Mucosa of stomach (tissue), 1 donor: ENCODE measurements at regions not wholly inside any gene's neighbourhood (a gene's known extent, or its start where the extent isn't known, plus 50 kb on each side); places are given as distances from the start of the nearest gene placed in this dataset.
"Not testable (repeated sequence)": the region's sequence is repeated elsewhere in the genome, so short reads cannot be mapped to it uniquely, and the experiment has no call there.

Source experiments
- H3K27me3 ChIP-seq: one replicate; pipeline ENCODE4 v1.7.0; 2013; ENCODE audit warnings: mild to moderate bottlenecking, low read length; ENCODE audit not compliant: control insufficient read depth, insufficient read depth
- H3K36me3 ChIP-seq: one replicate; pipeline ENCODE4 v1.7.0; 2013; ENCODE audit warnings: low read length; ENCODE audit not compliant: control insufficient read depth, insufficient read depth
- H3K4me1 ChIP-seq: one replicate; pipeline ENCODE4 v1.7.0; 2013; ENCODE audit warnings: mild to moderate bottlenecking, low read length; ENCODE audit not compliant: control insufficient read depth, insufficient read depth
- H3K4me3 ChIP-seq: one replicate; pipeline ENCODE4 v1.7.0; 2013; ENCODE audit warnings: low read length
- H3K9ac ChIP-seq: one replicate; pipeline ENCODE4 v1.7.0; 2013; ENCODE audit warnings: mild to moderate bottlenecking, low read length, moderate library complexity
- H3K9me3 ChIP-seq: one replicate; pipeline ENCODE4 v1.7.0; 2013; ENCODE audit warnings: mild to moderate bottlenecking, low read length, moderate library complexity; ENCODE audit not compliant: control insufficient read depth
- donor health status: Pancreatic carcinoma.

DNA sequence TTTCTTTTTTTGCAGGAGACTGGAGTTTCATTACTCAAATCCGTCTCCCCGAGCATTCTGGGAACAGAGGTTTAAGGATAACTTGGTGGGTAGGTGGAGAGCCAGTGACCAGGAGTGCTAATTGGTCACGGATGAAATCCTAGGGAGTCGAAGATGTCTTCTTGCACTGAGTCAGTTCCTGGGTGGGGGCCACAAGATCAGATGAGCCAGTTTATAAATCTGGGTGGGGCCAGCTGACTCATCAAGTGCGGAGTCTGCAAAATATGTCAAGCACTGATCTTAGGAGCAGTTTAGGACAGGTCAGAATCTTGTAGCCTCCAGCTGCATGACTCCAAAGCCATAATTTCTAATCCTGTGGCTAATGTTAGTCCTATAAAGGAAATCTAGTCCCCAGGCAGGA lies 741.3 kb downstream of the PCDH7 start:
- H3K9ac ChIP-seq: no peak overlapping the region
- no peaks in the 10 kb centered on the region for H3K4me1 ChIP-seq
- H3K27me3 ChIP-seq: no peaks in the 10 kb centered on the region
- no peak overlapping the region for H3K4me3 ChIP-seq
- H3K9me3 ChIP-seq: no peaks in the 10 kb centered on the region
- H3K36me3 ChIP-seq: no peaks in the 10 kb centered on the region

GRCh38 chr4:31467781-31468180 lies 747.6 kb downstream of the PCDH7 start:
- Histone ChIP-seq H3K9me3 (no peaks in the 10 kb centered on the region), H3K4me1 (no peaks in the 10 kb centered on the region), H3K36me3 (no peaks in the 10 kb centered on the region), H3K27me3 (no peaks in the 10 kb centered on the region), H3K9ac (no peak overlapping the region), H3K4me3 (no peak overlapping the region)

GRCh38 chr4:31474221-31474620 lies 754.1 kb downstream of the PCDH7 start:
- Histone ChIP-seq H3K4me1 (no peaks in the 10 kb centered on the region), H3K9me3 (no peaks in the 10 kb centered on the region), H3K4me3 (no peak overlapping the region), H3K36me3 (no peaks in the 10 kb centered on the region), H3K9ac (no peak overlapping the region), H3K27me3 (no peaks in the 10 kb centered on the region)

DNA sequence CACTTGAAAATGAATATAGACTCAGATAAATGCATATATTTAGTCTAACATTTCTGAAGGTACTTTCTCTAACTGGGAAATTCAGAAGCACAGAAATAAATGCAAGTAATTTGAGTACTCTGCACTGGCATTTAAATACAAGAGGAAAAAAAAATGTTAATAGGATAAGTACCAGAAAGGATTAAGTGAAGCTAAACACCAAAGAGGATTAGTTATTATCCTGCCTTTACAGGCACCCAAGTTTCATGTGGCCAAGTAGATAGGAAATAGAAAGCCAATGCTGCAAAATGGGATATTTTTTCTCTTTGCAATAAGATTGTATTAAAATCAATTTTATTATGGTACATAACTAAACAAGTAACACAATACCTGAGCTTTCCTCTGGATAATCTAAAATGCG lies 762.5 kb downstream of the PCDH7 start:
- Histone ChIP-seq H3K4me3 (no peak overlapping the region), H3K4me1 (no peaks in the 10 kb centered on the region), H3K9ac (no peak overlapping the region), H3K36me3 (no peaks in the 10 kb centered on the region), H3K27me3 (no peaks in the 10 kb centered on the region), H3K9me3 (no peaks in the 10 kb centered on the region)

DNA sequence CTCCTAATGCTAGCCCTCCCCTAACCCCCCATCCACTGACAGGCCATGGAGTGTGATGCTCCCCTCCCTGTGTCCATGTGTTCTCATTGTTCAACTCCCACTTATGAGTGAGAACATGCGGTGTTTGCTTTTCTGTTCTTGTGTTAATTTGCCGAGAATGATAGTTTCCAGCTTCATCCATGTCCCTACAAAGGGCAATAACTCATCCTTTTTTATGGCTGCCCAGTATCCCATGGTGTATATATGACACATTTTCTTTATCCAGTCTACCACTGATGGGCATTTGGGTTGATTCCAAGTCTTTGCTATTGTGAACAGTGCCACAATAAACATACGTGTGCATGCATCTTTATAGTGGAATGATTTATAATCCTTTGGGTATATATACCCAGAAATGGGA lies 779.0 kb downstream of the PCDH7 start:
- H3K9me3 ChIP-seq, H3K27me3 ChIP-seq, H3K36me3 ChIP-seq, H3K4me3 ChIP-seq, H3K4me1 ChIP-seq, H3K9ac ChIP-seq: not testable (repeated sequence)

DNA sequence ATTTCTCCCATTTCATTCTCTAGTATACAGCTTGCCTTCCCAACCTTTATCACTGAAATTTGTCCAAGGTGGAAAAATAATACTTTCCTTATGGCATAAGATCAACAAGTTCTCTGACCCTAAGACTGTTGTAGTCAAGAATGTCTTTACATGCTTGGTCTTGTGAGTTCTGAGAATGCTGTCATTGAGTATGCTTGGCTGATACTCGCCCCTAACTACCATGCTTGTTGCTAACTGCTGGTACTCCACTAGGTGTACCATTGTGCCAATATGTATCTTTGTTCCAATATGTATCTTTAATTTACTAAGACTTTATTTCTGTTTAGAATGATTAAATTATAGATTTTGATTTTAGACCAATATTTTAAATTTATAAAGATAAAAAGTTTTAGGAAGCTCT lies 796.4 kb downstream of the PCDH7 start:
- Histone ChIP-seq H3K9me3 (no peaks in the 10 kb centered on the region), H3K36me3 (no peaks in the 10 kb centered on the region), H3K4me3 (no peak overlapping the region), H3K9ac (no peak overlapping the region), H3K4me1 (no peaks in the 10 kb centered on the region), H3K27me3 (no peaks in the 10 kb centered on the region)

DNA sequence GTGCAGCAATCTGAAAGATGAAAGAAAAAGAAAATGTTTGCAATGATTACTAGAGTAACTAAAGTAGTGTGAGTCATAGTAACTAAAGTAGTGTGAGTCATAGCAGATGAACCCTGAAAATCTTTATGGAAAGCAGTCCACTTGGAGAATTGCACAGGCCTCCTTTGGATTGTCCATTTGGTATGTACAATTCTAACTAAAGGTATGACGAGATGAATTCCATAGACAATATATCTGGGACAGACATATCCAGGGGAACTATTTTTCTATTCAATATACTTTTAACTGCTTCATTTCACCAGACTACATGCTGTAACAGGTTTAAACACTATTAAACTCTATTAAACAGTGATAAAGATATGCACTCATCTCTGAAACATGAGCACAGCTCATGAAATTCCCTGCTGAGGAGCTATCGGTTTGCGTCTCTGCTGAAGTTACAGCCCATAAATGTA lies 798.7 kb downstream of the PCDH7 start:
- Histone ChIP-seq H3K4me1 (no peaks in the 10 kb centered on the region), H3K36me3 (no peaks in the 10 kb centered on the region), H3K27me3 (no peaks in the 10 kb centered on the region), H3K9me3 (no peaks in the 10 kb centered on the region), H3K9ac (no peak overlapping the region), H3K4me3 (no peak overlapping the region)

DNA sequence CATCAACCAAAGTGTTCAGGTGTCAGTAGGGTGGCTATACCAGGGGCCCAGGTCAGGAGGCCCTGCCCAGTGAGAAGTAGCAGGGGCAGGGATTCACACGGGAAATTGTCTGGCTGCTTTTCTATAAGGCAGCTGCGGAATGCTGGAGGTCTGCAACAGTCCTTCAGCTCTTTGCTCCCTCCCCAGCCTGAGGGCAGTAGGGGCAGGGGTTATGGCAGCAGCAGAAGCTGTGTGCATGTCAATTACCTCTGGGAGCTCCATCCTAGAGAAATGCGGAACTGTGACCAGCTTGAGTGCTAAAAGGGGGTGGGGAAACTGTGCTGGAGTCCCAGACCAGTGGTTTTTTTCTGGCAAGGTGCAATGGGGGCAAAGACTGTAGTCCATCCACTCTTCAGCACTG lies 810.4 kb downstream of the PCDH7 start:
- Histone ChIP-seq H3K9ac (no peak overlapping the region), H3K4me1 (no peaks in the 10 kb centered on the region), H3K9me3 (no peaks in the 10 kb centered on the region), H3K4me3 (no peak overlapping the region), H3K27me3 (no peaks in the 10 kb centered on the region), H3K36me3 (no peaks in the 10 kb centered on the region)

DNA sequence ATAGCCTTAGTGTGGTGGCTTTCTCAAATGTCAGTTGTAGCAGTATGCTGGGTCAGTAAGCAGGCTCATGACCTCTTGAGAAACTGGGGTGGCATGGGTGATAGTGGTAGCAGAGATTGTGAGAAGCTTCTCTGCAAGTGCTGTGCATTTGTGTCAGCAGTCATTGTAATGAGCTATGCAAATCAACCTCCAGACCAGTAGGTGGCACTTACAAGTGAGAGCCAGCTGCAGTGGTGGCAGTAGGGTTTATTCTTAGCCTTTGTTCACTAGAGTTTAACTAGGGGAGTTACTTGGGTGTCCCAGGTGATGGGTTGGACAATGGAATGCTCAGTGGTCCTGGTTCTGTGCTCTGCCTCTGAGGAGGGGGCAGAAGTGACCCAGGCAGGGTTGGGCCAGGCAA lies 818.7 kb downstream of the PCDH7 start:
- no peaks in the 10 kb centered on the region for H3K4me1 ChIP-seq
- no peaks in the 10 kb centered on the region for H3K27me3 ChIP-seq
- no peaks in the 10 kb centered on the region for H3K36me3 ChIP-seq
- no peaks in the 10 kb centered on the region for H3K9me3 ChIP-seq
- no peak overlapping the region for H3K4me3 ChIP-seq
- H3K9ac ChIP-seq: no peak overlapping the region

DNA sequence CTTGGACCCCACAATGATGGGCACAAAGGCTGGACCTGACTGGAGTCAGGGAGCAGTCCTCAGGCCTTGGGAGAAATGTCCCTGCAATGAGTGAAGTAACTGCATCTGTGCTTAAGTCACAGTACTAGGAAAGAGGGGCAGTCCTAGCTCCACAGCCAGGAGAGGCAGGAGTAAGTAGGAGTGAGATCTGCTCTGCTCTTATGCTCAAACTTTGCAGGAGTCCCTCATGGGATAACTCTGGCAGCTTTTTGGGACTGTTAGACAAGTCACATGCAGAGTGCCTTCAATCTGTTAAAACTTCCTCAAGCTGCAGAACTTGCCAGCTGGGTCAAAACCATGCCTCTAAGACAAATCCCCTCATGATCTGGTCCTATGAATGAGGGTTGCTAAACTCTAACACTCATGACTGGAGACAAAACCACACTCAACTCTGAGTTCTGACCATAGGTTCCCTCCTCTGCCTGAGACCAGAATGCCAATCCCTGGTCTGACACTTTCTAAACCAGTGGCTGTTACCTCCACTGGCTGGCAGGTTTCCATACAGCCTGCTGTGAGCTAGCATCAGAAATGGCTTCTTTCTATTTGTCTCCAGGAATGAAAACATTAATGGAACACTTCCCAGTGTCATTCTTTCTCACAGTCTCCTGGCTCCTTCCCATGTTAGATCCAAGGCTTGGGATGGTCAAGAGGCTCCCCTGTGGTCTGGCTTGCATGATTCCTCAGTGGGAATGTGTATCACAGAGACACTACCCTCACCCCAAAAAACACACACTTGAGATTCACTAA lies 819.3 kb downstream of the PCDH7 start:
- Histone ChIP-seq H3K36me3 (no peaks in the 10 kb centered on the region), H3K27me3 (no peaks in the 10 kb centered on the region), H3K4me3 (no peak overlapping the region), H3K9me3 (no peaks in the 10 kb centered on the region), H3K4me1 (no peaks in the 10 kb centered on the region), H3K9ac (no peak overlapping the region)

DNA sequence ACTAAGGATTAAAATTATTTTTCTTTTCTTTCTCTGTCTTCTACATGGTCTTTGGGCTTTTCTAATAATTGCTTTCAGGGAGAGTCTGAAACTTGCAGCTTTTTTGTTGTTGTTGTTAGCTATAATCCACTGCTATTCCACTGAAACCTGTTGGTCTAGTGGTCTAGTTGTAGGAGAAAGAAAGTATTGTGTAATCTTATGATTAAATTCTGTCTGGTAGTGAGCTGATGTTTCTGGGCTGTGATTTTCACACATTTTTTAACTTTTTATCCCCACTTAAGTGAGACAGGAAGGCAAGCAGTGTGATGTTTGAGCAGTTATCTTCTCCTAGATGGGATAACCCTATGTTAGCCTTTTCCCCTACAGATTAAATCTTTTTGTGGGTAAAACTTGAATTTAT lies 825.2 kb downstream of the PCDH7 start:
- Histone ChIP-seq H3K36me3 (no peaks in the 10 kb centered on the region), H3K9ac (no peak overlapping the region), H3K4me3 (no peak overlapping the region), H3K27me3 (no peaks in the 10 kb centered on the region), H3K4me1 (no peaks in the 10 kb centered on the region), H3K9me3 (no peaks in the 10 kb centered on the region)

DNA sequence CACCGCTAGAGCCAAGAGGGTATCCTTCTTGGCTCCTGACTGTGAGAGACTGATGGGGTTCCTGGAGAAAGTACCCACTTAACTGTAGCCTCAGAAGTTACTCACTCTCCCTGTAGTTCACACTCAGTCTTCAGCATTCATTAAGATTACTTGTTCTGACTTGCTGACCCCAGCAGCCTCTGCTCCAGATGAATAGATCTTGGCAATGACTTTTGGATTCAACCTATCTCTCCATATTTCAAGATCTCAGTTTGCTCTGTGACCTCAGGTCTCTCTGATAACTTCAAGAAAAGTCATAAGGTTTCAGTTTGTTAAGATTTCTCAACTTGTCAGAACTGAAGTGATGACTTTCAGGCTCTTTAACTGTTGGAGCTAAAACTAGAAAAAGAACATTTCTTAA lies 825.6 kb downstream of the PCDH7 start:
- H3K36me3 ChIP-seq: no peaks in the 10 kb centered on the region
- H3K9me3 ChIP-seq: no peaks in the 10 kb centered on the region
- no peak overlapping the region for H3K4me3 ChIP-seq
- no peak overlapping the region for H3K9ac ChIP-seq
- no peaks in the 10 kb centered on the region for H3K27me3 ChIP-seq
- H3K4me1 ChIP-seq: no peaks in the 10 kb centered on the region

DNA sequence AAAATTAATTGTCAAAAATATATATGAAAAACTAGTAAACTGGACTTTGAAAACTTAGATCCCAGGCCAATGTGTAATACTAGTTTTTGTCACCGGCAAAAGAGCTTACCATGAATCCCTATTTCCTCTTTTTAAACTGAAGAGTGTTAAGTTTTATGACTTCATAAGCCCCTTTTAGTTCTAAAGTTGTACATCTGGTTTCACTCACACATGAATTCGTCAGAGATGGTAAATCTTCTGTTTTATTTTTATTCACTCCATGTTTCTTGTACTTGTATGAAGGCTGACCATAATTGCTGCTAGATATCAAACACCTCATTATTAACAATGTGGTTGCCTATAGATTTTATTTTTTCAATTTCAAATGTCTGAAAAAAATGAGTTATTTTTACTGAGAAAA lies 827.9 kb downstream of the PCDH7 start:
- Histone ChIP-seq H3K9me3 (no peaks in the 10 kb centered on the region), H3K36me3 (no peaks in the 10 kb centered on the region), H3K4me1 (no peaks in the 10 kb centered on the region), H3K4me3 (no peak overlapping the region), H3K27me3 (no peaks in the 10 kb centered on the region), H3K9ac (no peak overlapping the region)
